NCI-H526 treated with DMSO at 0.1 percent for 48 hours (cell line): ENCODE measurements at regions not wholly inside any gene's neighbourhood (a gene's known extent, or its start where the extent isn't known, plus 50 kb on each side); places are given as distances from the start of the nearest gene placed in this dataset.

Experiments
- DNase-seq: peaks from one replicate; lab custom pipeline; 2025; lab: John Stamatoyannopoulos, UW

DNA sequence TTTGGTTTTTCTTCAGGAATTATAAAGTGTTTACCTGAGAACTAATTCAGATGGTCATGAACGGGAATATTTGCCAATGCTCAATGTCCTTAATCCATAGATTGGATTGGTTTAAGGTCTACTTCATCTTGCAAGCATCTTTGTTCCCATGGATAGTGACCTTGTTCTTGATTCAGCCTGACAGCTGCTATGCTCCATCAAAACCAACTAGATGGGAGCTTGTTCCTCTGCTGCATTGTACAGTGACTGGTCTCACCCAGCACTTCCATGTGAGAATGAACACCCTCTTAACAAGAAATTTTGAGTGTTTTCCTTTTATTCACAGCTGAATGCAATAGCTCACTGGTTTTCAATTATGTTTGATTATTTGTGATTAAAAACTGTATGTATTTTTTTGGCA, 312.6 kb upstream of the ACTBL2 start:
- DNase-seq, result no peak

DNA sequence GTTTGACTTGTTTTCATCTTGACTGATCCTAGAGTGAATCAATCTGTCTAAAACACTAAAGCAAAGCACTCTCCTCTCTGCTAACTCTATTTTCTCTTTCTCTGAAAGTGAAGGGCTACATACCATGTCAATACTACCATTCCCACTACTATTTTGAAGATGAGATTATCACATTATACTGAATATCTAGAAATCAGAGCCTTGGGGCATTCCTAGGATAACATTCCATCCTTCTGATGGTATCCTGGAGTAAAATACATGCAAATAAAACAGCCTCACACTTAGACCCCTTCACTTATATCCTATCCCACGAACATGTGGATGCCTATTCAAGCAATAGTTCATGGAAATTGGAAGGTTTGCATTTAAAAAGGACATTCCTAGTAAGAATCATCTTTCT, 309.3 kb upstream of the ACTBL2 start:
- no peak for DNase-seq

DNA sequence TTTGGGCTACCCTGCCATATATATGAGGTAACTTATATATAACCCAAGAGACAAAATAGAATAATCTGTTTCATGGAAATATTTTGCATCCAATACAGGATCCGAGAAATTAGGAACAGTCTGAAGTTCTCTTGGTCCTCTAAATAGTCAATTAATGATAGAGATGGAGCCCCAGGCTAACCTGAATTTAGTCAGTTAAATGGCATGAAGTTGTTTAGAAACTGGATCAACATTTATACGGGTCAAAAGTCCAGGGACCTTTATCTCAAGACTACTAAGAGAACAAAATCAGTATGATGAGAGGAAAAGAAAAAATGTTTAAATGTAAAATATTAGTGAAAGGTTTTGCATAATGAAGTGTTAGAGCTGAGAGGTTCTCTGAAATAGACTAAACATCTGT, 303.3 kb upstream of the ACTBL2 start:
- DNase-seq, result no peak

DNA sequence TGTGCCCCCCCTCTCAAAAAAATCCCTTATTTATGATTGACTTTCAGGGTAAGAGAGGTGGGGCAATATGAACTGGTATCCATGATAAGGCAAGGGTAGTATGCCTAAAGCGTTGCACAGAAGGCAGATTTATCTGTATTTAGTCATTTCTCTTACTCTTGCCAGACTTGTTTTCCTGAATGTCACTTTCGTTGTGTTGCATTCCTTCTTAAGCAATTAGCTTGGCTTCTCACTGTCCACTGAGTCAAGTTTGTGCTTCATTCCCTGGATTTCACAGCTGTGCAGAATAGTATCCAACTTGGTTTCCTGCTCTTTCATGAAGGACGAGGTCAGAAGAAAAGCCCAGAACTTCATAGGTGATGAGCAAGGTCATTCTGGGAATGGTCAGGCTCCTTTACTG, 301.5 kb upstream of the ACTBL2 start:
- DNase-seq, result no peak

DNA sequence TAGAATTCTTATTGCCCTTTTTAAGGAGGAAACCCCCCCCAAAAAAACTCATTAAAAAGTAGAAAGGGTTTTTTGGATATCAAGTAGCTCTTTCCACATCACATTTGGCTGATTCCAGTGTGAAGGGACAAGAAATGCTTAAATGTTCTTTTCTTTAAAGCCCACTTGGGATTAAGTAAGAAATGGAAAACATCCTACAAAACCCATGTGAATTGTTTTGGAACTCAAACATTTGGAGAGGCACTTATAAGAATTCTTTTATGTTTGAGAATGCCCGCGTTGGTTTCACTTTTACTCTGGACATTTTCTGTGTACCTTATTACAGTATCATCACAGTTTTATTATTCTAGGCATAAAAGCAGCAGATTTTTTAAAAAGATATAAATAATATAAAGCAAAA, 301.1 kb upstream of the ACTBL2 start:
- DNase-seq, result no peak

DNA sequence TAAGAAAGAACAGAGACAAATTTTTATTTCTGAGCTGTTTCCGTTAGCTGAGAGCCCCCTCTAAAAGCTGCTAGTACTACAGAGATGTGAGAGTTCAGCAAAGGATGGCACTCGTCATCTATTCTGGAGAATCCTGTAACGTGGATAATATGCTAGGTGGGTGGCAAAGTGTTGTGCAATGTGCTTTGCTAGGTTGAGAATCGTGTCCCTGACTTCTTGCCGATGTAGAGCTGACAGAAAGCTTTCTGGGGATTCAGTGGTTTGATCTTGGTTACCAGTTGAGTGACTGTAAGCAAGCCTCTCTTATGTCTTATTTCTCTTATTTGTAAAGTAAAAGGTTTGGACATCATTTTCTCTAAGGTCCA, 298.3 kb upstream of the ACTBL2 start:
- DNase-seq, result no peak

DNA sequence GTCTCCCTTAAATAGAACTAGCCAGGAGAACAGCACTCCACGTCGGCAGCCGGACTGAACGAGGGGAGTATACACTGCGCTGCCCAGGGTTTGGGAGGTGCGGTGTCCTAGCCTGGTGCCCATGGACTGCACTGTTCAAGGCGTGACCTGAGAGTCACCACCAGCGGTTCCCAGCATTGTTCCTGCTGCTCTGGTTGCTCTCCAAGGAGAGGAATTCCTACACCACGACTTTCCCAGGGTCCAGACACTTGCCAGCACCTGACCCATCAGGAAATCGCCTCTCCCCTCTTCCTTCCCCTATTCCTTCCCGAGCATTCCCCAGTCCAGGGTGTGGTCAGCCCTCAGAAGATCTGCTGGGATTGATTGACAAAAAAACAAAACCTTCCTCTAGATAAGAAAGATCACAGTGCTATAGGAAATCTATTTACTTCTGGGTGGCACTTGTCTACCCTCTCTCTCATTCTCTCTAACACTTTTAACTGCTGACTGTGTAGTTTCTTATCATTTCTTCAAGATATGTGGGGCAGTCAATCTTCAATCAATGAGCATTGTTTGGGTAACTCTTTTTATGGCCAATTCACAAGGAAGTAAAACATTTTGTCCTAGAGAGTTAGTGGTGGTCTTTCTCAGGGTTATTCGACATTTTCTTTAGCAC, 297.8 kb upstream of the ACTBL2 start:
- no peak for DNase-seq

DNA sequence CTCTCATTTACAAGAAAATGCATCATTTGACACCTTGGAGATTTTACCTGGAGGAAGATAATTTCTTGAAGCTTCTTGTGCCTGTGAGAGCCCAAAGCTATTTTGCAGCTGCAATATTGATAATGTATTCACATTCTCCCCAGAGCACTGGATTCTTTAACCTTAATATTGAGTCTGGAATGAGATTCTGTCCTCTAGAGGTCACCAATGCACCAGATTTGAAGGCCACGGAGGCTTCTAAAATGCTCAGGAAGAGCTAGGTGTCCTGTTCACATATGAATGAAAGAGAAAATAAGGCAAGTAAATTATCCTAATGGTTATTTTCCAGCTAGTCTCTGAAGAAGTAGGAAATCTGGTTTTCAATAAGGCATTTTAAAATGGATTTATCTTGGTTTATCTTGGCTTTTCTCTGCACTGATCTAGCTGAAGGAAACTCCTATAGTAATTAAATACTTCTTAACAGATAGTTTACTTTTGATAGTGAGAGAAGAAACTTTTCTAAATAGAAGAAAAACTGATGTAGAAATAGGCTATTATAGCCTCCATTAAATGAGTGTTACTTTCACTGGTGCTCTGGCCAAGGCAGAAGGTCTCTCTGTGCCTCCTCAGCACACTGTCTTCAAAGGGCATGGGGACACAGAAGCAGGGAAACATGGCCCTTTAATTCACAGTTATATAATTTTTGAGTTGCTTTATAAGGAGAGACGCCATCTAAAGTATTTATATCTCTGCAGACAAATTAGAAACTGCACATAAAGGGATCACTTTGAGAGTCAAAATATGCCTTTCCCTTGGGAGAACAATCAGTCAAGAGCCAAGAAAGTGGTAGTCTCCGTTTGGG, 297.0 kb upstream of the ACTBL2 start:
- DNase-seq, result peak; percentile 0

DNA sequence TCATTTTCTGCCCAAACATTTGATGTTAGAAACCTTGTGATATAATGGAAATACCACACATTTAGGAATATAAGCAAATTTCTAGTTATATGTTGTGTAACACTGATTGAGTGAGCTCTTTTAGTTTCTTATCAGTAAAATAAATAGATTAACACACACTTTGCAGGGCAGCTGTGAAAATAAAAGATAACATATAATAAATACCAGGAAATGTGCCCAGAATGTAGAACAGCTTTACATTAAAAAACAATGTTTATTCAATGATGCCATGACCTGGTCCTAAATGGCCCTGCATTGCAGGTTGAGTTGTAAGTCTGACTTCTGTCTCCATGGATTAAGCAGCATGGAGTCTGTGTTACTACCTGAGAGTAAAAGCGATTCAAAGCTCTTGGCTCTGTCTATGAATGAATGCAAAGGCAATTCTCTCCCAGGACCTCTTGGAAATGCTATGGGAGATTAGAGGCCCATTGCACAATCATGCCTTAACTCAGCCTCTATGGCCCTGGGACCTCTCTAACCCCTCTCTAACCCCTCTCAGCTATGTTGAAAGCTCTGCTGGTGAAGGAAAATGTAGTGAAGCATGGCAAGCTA, 296.0 kb upstream of the ACTBL2 start:
- no peak for DNase-seq

DNA sequence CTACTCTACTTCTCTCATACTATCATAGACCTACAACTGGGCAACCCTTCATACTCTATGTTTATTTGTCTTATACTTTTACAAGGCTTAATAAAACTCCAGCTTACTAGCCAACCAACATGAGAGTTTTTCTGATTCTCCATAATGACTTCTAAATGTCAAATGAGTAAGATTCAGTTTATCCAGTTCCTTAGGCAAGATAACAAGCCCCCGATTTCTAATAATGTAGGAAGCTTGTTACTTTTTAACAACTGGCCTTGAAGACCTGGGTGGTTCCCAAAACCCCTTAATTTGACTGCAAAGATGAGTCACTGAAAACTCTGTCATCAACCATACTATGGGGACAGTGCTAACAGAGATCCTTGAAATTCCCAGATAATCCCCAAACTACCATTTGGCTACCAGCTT, 294.6 kb upstream of the ACTBL2 start:
- DNase-seq, result no peak

DNA sequence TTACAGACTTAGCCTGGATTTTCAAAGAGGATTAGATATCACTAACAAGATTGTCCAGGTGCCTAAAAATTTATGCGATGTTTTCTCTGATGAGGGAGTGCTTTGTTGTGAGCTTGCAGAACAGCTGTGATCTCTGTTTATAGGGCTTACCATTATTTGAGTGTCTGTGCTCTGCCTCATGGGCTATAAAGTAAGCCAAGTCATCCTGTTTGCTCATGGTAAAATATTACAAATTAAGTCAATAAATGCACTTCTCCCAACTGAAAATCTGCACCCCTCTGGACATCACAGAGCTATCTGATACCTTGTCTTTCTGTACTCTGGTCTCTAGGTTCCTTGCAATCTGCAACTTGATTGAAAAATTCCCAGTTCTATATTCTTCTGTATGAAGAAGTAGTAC, 293.4 kb upstream of the ACTBL2 start:
- DNase-seq, result no peak

DNA sequence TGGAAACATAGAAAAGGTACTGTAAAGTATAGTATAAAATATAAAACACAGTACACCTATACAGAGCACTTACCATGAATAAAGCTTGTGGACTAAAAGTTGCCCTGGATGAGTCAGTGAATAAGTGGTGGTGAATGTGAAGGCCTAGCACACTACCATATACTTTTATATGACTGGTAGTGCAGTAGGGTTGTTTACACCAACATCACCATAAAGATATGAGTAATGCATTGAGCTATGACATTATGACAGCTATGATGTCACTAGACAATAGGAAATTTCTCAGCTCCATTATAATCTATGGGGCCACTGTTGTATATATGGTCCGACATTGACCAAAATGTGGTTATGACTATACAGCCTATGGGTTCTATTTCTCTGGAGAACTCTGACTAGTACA, 291.8 kb upstream of the ACTBL2 start:
- DNase-seq, result no peak

DNA sequence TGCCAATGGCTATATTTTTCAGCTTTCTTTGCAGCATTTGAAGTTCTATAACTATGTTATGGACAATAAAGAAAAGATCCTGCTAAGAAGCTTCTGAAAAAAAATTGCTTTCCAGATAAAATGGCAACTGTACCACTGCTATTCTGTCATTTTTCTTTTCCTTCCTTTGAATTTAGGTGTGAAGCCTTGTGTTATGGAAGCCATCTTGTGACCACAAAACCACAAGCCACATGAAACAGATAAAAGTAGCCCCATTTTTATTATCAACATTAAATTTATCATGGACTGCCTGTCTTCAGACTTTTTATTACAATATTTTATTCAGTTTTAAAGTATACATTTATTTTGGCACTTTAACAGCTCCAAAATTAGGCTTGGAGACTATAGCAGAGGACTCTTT, 289.9 kb upstream of the ACTBL2 start:
- DNase-seq, result no peak

DNA sequence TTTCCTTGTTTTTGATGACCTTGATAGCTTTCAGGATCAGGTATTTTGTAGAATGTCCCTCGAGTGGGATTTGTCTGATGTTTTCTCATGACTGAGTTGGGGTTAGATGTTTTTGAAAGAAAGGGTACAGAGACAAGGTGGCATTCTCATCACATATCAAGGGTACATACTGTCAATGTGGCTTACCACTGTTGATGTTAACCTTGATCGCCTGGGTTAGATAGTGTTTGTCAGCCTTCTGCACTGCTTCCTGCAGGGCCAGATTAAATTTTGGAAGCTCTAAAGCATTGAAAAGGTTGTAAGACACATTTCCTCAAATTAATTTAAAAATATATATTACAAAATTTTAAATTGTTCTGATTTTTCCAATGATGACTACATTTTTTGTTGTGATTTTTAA, 287.4 kb upstream of the ACTBL2 start:
- DNase-seq, result no peak

DNA sequence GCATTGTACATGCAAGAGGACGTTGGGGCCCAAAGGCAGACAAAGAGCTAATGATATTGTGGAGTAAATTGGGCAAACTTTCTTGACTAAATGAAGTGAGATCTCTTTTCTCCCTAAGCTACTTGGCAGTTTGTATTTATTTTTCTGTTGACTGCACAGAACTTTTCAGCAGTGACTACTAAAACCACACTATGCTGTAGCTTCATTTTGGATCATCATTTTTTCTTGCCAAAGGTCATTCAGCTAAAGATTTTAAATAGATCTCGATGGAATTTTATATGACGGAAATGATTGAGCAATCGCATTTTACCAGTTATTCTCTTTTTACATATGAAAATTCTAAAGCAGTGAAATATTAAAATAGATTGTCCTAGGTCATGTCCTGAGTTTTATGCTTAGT, 286.1 kb upstream of the ACTBL2 start:
- no peak for DNase-seq

DNA sequence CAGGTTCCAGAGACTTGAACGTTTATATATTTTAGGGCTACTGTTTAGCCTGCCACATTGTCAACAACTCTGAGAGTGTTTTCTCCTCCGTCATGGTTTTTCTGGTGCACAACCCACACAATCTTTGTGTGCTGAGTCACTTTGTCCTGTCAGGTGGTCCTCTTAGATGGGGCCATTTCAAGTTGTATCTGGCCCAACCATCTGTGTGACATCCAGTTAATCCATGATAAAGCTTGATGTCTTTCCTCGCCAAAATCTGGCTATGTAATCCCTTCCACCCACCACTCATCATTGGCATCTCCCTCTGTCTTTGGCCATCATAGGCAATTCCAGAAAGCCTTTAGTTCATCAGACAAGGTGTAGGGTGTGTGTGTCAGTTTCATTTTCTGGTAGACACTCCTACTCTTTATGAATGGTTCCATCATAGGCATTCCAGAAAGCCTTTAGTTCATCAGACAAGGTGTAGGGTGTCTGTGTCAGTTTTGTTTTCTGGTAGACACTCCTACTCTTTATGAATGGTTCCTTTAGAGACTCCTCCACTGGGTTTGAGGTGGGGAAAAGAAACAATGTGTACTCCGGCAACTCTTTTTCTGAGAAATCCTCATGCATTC, 282.0 kb upstream of the ACTBL2 start:
- no peak for DNase-seq

DNA sequence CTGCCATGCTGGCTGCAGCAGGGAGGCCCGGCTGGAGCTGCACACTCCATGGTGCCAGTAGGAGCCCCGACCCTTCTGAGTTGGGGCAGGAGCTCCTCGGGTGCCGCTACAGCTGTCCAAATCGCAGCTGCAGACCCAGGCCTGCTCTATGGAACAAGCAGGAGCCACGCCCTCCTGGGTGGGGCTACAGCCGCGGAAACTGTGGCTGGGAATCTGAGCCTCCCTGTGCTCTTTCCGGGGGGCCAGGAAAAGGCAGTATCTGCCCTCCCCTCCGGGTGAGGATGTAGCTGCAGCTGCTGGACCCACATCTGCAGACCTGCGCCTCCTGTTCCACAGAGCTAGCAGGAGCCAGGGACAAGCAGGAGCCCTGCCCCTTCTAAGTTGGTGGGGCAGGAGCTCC, 278.9 kb upstream of the ACTBL2 start:
- DNase-seq, result no peak

DNA sequence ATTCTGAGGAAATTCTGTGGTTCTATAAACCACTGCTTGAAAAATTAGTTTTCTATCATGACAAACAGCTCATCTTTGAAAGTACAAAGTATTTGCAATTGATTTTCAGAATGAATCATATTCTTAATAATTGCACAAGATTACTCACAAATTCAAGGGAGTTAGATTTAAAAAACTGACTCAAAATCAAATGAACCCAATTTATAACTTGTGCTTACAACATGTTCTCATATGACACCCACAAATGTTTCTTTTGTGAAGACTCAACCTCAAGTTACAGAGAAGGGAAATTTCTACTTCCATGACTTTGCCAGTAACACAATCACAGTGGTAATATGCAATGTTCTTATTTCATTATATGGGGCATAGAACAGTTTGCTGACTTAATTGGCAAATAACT, 272.0 kb upstream of the ACTBL2 start:
- no peak for DNase-seq

DNA sequence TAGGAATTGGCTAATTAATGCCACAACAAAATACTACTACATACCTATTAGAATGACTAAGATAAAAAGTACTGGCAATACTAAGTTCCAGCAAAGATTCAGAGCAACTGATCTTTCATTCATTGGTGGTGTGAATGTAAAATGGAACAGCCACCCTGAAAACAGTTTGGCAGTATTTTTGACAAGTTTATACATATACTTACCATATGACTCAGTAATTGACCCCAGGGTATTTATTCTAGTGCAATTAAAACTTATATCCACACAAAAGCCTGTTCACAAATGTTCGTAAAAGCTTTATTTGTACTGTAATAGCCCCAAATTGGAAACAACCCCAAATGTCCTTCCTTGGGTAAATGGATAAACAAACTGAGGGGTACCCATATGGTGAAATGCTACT, 270.8 kb upstream of the ACTBL2 start:
- DNase-seq, result no peak

DNA sequence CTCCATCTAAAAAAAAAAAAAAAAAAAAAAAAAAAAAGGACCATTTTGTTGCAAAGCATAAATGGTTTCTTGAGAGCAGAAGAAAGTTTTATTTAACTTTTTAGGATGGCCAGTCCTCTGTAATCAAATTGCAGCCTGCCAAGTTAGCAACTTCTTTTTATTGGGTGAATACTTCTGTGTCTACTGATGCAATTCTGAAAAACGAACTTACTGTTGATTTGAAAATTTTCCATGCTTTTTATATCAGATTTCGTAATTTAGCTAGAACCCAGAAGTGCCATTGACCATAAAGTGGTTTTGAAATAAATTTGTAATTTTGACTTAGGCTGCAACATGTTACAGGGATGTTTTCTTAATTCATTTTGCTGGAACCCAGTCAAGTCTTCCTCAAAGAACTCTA, 269.1 kb upstream of the ACTBL2 start:
- DNase-seq, result no peak

DNA sequence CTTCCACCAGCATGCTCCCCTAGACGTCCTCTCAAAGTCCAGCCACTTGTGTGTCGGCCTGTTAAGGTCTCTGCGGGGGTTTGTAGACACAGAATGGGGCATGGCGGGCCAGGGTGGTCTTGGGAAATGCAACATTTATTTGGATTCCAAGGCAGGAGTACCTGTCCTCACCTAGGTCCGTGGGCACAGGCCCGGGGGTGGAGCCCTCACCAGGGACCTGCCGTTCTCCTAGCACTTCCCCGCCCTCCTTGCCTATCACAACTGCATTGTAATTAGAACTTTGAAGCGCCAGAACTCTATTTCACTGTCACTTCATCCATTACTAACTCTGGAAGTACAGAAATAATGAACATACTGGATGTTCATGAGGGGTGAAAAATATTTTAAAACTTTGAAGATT, 268.3 kb upstream of the ACTBL2 start:
- DNase-seq, result no peak

DNA sequence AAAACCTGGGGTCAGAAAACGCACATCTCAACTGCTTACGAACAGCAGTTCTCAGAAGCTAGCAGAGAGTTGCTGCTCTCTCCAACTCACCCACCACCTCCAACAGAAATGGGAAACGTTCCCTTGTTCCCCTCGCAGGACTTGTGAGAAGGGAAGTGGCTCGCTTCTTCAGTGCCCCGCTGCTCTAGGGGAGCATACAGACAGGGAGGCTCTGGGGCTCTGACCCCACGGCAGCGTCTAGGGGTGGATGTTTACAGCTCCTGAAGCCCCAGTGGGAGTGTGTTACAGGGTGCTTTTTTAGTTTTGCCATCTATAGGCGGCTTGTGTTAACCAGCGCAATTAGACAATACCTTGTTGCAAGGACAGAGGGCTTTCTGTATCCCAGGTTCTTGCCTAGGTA, 267.7 kb upstream of the ACTBL2 start:
- no peak for DNase-seq

DNA sequence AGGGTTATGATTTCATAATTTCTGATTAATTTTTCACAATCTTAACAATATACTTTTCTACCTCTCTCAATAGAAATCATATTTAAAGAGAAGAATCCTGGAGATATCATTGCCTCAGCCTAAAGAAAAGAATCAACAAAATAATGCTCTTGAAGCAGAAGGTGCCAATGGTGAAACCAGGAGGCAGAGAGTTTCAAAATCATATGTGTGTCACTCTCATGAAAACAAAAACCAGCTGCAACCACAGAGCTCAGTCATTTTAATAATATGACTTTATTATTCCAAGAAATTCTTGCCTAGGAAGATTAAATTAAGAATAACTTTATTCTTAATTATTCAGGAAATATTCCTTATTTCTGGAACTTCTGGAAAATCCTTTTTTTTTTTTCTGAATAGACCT, 266.8 kb upstream of the ACTBL2 start:
- no peak for DNase-seq
